ENCODE measurements at regions not wholly inside any gene's neighbourhood (a gene's known extent, or its start where the extent isn't known, plus 50 kb on each side); places are given as distances from the start of the nearest gene placed in this dataset.
"Not testable (repeated sequence)": the region's sequence is repeated elsewhere in the genome, so short reads cannot be mapped to it uniquely, and the experiment has no call there.

DNA sequence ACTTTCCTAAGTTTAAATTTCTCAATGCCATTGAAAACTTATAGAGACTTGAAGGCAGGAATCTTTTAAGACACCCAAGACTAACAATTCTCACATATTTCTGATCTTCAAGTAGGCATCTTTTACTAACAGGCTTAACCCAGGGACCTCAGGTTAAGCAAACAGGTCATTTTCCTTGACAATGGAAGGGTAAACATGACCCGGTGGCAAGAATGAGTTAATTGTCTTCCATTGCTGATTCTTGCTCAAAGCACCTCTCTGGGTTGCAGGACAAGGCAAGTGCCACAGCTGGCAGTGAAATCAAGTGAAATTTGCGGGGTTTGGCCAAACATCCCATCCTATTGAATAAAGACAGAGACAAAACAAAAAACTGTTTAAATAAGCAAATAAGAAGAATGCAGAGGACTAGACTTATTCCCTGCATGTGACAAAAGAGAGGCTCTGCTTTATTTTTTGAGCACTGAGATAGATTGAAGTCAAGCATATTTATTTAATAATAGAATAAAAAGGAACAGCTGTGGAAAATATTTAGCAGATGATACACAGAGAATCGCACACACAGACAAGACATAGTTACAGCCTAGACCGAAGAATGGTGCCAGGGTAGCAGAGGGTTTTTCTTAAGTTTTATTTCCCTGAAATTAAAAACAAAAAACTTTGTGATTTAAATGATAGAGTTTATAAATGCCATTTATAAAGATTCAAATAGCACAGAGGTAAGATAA, 56.0 kb upstream of the MITF start:
- H3K9ac ChIP-seq (ENCODE audit: low read length) = no peak overlapping the region
- no peaks in the 10 kb centered on the region for H4K20me1 ChIP-seq (ENCODE audit: insufficient read depth, low read length)
- H2AFZ ChIP-seq (ENCODE audit: low read depth, low read length) = no peak overlapping the region
- H3K79me2 ChIP-seq (ENCODE audit: low read length) = no peaks in the 10 kb centered on the region
- H3K9me3 ChIP-seq (ENCODE audit: insufficient read depth, low read length) = no peaks in the 10 kb centered on the region
- no peak overlapping the region for H3K4me3 ChIP-seq (ENCODE audit: low read length)
- 0 out of 2 replicates have a peak, but pooled peaks cover 3% of the 10 kb centered on the region for H3K27me3 ChIP-seq (ENCODE audit: low read depth, low read length)
- H3K4me1 ChIP-seq (ENCODE audit: low read length) = no peaks in the 10 kb centered on the region
- H3K36me3 ChIP-seq (replicated peaks; ENCODE audit: low read depth, low read length) = no peaks in the 10 kb centered on the region
- no peak overlapping the region for H3K27ac ChIP-seq (ENCODE audit: low read length)
- no peak overlapping the region for H3K4me2 ChIP-seq (ENCODE audit: low read length)
- no peak for TF ChIP-seq EZH2phosphoT487 (IDR thresholded peaks at IDR 0.05; ENCODE audit: low read depth)
- TF ChIP-seq, protein P1, sequence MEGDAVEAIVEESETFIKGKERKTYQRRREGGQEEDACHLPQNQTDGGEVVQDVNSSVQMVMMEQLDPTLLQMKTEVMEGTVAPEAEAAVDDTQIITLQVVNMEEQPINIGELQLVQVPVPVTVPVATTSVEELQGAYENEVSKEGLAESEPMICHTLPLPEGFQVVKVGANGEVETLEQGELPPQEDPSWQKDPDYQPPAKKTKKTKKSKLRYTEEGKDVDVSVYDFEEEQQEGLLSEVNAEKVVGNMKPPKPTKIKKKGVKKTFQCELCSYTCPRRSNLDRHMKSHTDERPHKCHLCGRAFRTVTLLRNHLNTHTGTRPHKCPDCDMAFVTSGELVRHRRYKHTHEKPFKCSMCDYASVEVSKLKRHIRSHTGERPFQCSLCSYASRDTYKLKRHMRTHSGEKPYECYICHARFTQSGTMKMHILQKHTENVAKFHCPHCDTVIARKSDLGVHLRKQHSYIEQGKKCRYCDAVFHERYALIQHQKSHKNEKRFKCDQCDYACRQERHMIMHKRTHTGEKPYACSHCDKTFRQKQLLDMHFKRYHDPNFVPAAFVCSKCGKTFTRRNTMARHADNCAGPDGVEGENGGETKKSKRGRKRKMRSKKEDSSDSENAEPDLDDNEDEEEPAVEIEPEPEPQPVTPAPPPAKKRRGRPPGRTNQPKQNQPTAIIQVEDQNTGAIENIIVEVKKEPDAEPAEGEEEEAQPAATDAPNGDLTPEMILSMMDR (IDR thresholded peaks at IDR 0.05; ENCODE audit: low read depth, low read length) = no peak

- not testable (repeated sequence) for H3K9ac ChIP-seq (ENCODE audit: low read length); H3K9me3 ChIP-seq (ENCODE audit: insufficient read depth, low read length); H3K79me2 ChIP-seq (ENCODE audit: low read length); H3K4me3 ChIP-seq (ENCODE audit: low read length); H4K20me1 ChIP-seq (ENCODE audit: insufficient read depth, low read length); H3K27me3 ChIP-seq (ENCODE audit: low read depth, low read length); H3K4me2 ChIP-seq (ENCODE audit: low read length); H3K4me1 ChIP-seq (ENCODE audit: low read length); H3K36me3 ChIP-seq (replicated peaks; ENCODE audit: low read depth, low read length); H3K27ac ChIP-seq (ENCODE audit: low read length); H2AFZ ChIP-seq (ENCODE audit: low read depth, low read length)
Measured at GRCh38 chr3:69677456-69677855, 61.8 kb upstream of the MITF start.

DNA sequence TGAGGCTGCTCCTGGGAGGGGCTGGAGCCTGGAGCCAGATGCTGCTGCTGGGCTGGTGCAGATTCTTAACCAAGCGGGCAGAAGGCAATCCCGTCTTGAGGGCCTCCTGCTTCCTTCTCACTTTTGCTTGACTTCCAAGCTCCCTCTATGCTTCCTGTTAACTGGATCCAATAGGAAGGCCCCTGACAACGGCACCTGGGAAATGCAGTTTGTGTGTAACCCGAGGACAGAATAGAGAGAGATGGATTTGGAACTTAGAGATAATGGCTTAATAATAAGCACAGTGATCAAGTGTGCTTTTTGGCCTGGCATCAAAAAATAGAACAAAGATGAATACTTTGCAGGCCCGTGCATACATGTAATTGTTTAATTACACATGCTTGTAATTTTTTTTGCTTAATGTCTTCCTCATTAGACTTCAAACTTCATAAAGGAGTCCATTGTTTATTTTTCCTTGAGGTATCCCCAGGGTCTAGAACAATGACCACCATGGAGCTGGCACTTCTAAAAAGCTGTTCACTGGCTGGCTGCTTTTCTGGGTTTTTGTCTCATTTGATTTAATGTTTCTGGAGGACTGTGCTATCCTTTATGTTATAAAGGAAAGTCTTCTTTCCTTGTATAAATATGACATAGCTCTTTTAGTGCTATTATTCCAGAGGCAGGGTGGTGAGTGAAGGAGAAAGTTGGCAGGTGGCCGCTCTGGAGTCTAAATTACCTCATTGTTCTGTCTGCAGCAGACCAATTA, 63.3 kb upstream of the MITF start:
- no peaks in the 10 kb centered on the region for H3K27me3 ChIP-seq (ENCODE audit: low read depth, low read length)
- no peak overlapping the region for H3K4me3 ChIP-seq (ENCODE audit: low read length)
- H3K4me1 ChIP-seq (ENCODE audit: low read length) = no peaks in the 10 kb centered on the region
- no peaks in the 10 kb centered on the region for H3K79me2 ChIP-seq (ENCODE audit: low read length)
- H3K27ac ChIP-seq (ENCODE audit: low read length) = no peak overlapping the region
- H3K9ac ChIP-seq (ENCODE audit: low read length) = no peak overlapping the region
- no peaks in the 10 kb centered on the region for H3K36me3 ChIP-seq (replicated peaks; ENCODE audit: low read depth, low read length)
- H2AFZ ChIP-seq (ENCODE audit: low read depth, low read length) = no peak overlapping the region
- no peak for TF ChIP-seq EZH2phosphoT487 (IDR thresholded peaks at IDR 0.05; ENCODE audit: low read depth)
- TF ChIP-seq, protein P1 (IDR thresholded peaks at IDR 0.05; ENCODE audit: low read depth, low read length) = no peak
- H3K4me2 ChIP-seq (ENCODE audit: low read length) = no peak overlapping the region
- H3K9me3 ChIP-seq (ENCODE audit: insufficient read depth, low read length) = no peaks in the 10 kb centered on the region
- no peaks in the 10 kb centered on the region for H4K20me1 ChIP-seq (ENCODE audit: insufficient read depth, low read length)

- no peaks in the 10 kb centered on the region for H3K36me3 ChIP-seq (replicated peaks; ENCODE audit: low read depth, low read length)
- H3K27ac ChIP-seq (ENCODE audit: low read length) = no peak overlapping the region
- no peaks in the 10 kb centered on the region for H4K20me1 ChIP-seq (ENCODE audit: insufficient read depth, low read length)
- no peak overlapping the region for H3K9ac ChIP-seq (ENCODE audit: low read length)
- H3K4me1 ChIP-seq (ENCODE audit: low read length) = no peaks in the 10 kb centered on the region
- H2AFZ ChIP-seq (ENCODE audit: low read depth, low read length) = no peak overlapping the region
- no peak for TF ChIP-seq EZH2phosphoT487 (IDR thresholded peaks at IDR 0.05; ENCODE audit: low read depth)
- TF ChIP-seq, protein P1 (IDR thresholded peaks at IDR 0.05; ENCODE audit: low read depth, low read length) = no peak
- H3K27me3 ChIP-seq (ENCODE audit: low read depth, low read length) = no peaks in the 10 kb centered on the region
- H3K4me3 ChIP-seq (ENCODE audit: low read length) = no peak overlapping the region
- no peaks in the 10 kb centered on the region for H3K9me3 ChIP-seq (ENCODE audit: insufficient read depth, low read length)
- H3K4me2 ChIP-seq (ENCODE audit: low read length) = no peak overlapping the region
- no peaks in the 10 kb centered on the region for H3K79me2 ChIP-seq (ENCODE audit: low read length)
Measured at GRCh38 chr3:69674752-69675151, 64.5 kb upstream of the MITF start.

Data from OCI-LY3 (cell line).